Left ventricle myocardium superior (tissue), 1 donor: ENCODE measurements at regions not wholly inside any gene's neighbourhood (a gene's known extent, or its start where the extent isn't known, plus 50 kb on each side); places are given as distances from the start of the nearest gene placed in this dataset.
"Not testable (repeated sequence)": the region's sequence is repeated elsewhere in the genome, so short reads cannot be mapped to it uniquely, and the experiment has no call there.

ENCODE experiments used
- ATAC-seq: fragments of 200-7000 bp; cut with Tn5 transposase; one replicate; pipeline ENCODE4 v1.9.1; 2020; ENCODE audit warnings: mild to moderate bottlenecking, moderate library complexity
- DNase-seq: peaks from one replicate; pipeline ENCODE4 v3.0.0-alpha.2; 2020
- intact Hi-C: fragments of 100-400 bp; cut with micrococcal nuclease; formaldehyde crosslinking; loops from one replicate; pipeline ENCODE4 v1.11.0; 2022
- donor health status: DM: no; HTN: yes; CAD: no; lungs with severe emphysema.

- no peak for ATAC-seq
- no peak for DNase-seq
- intact Hi-C loops: no loop called here
These were observed 100.7 kb upstream of the SULF2 start for GRCh38 chr20:47885909-47886453.

- DNase-seq, ATAC-seq, intact Hi-C loops: not testable (repeated sequence)
These were observed 98.7 kb upstream of the SULF2 start for GRCh38 chr20:47883940-47884339.

- DNase-seq (no peak), ATAC-seq (no peak)
These were observed 97.9 kb upstream of the SULF2 start for GRCh38 chr20:47883186-47883585.

GRCh38 chr20:47879771-47880170, 94.5 kb upstream of the SULF2 start:
- intact Hi-C loops: no loop called here

More at GRCh38 chr20:47883186-47883585, 97.9 kb upstream of the SULF2 start:
- intact Hi-C loops: no loop called here

GRCh38 chr20:47878601-47879027, 93.3 kb upstream of the SULF2 start:
- intact Hi-C loops: no loop called here

More at GRCh38 chr20:47879771-47880170, 94.5 kb upstream of the SULF2 start:
- DNase-seq (no peak), ATAC-seq (no peak)

GRCh38 chr20:47876311-47877088, 91.2 kb upstream of the SULF2 start:
- DNase-seq: no peak
- intact Hi-C loops: no loop called here
- no peak for ATAC-seq

More at GRCh38 chr20:47878601-47879027, 93.3 kb upstream of the SULF2 start:
- ATAC-seq (no peak), DNase-seq (no peak)

GRCh38 chr20:47875297-47876025, 90.2 kb upstream of the SULF2 start:
- DNase-seq: no peak
- intact Hi-C loops: no loop called here
- ATAC-seq: no peak

GRCh38 chr20:47872341-47872740, 87.1 kb upstream of the SULF2 start:
- intact Hi-C loops: no loop called here

GRCh38 chr20:47870475-47870874, 85.2 kb upstream of the SULF2 start:
- ATAC-seq (no peak), DNase-seq (no peak)
- intact Hi-C loops: no loop called here

More at GRCh38 chr20:47872341-47872740, 87.1 kb upstream of the SULF2 start:
- DNase-seq (no peak), ATAC-seq (no peak)

- intact Hi-C loops: no loop called here
- ATAC-seq: no peak
- no peak for DNase-seq
These were observed 83.5 kb upstream of the SULF2 start for GRCh38 chr20:47868744-47869143.

- DNase-seq: no peak
These were observed 83.0 kb upstream of the SULF2 start for GRCh38 chr20:47868236-47868635.

GRCh38 chr20:47867831-47868230, 82.5 kb upstream of the SULF2 start:
- intact Hi-C loops: no loop called here
- no peak for ATAC-seq
- no peak for DNase-seq

More at GRCh38 chr20:47868236-47868635, 83.0 kb upstream of the SULF2 start:
- ATAC-seq: no peak
- intact Hi-C loops: no loop called here

GRCh38 chr20:47866480-47866879, 81.2 kb upstream of the SULF2 start:
- intact Hi-C loops: no loop called here
- ATAC-seq (no peak), DNase-seq (no peak)

GRCh38 chr20:47865912-47866311, 80.6 kb upstream of the SULF2 start:
- DNase-seq: no peak
- ATAC-seq: no peak
- intact Hi-C loops: no loop called here

- ATAC-seq (no peak), DNase-seq (no peak)
- intact Hi-C loops: no loop called here
These were observed 80.2 kb upstream of the SULF2 start for GRCh38 chr20:47865451-47865850.

- intact Hi-C loops: no loop called here
- ATAC-seq: no peak
These were observed 78.7 kb upstream of the SULF2 start for GRCh38 chr20:47863981-47864380.

GRCh38 chr20:47863315-47863965, 78.2 kb upstream of the SULF2 start:
- no peak for DNase-seq
- ATAC-seq: no peak
- intact Hi-C loops: no loop called here

More at GRCh38 chr20:47863981-47864380, 78.7 kb upstream of the SULF2 start:
- no peak for DNase-seq

- ATAC-seq: no peak
These were observed 77.4 kb upstream of the SULF2 start for GRCh38 chr20:47862574-47863240.

GRCh38 chr20:47861116-47861515, 75.8 kb upstream of the SULF2 start:
- ATAC-seq: no peak
- intact Hi-C loops: no loop called here
- DNase-seq: no peak

More at GRCh38 chr20:47862574-47863240, 77.4 kb upstream of the SULF2 start:
- DNase-seq: no peak
- intact Hi-C loops: no loop called here
